GM12891 (cell line): ENCODE measurements at regions not wholly inside any gene's neighbourhood (a gene's known extent, or its start where the extent isn't known, plus 50 kb on each side); places are given as distances from the start of the nearest gene placed in this dataset.

Source experiments
- POLR2A ChIP-seq: IDR thresholded peaks from 2 replicates; pipeline ENCODE4 v1.6.1; 2011; ENCODE audit warnings: low read depth, low read length, control low read depth
- POLR2AphosphoS5 ChIP-seq: IDR thresholded peaks from 2 replicates; pipeline ENCODE4 v1.6.1; 2011; ENCODE audit warnings: low read depth, low read length, control low read depth
- POU2F2 ChIP-seq: IDR thresholded peaks from 2 replicates; pipeline ENCODE4 v1.6.1; 2011; ENCODE audit warnings: low read depth, mild to moderate bottlenecking, control low read depth, low read length, moderate library complexity
- TAF1 ChIP-seq: IDR thresholded peaks from 2 replicates; pipeline ENCODE4 v1.6.1; 2011; ENCODE audit warnings: low read depth, low read length, control low read depth

DNA sequence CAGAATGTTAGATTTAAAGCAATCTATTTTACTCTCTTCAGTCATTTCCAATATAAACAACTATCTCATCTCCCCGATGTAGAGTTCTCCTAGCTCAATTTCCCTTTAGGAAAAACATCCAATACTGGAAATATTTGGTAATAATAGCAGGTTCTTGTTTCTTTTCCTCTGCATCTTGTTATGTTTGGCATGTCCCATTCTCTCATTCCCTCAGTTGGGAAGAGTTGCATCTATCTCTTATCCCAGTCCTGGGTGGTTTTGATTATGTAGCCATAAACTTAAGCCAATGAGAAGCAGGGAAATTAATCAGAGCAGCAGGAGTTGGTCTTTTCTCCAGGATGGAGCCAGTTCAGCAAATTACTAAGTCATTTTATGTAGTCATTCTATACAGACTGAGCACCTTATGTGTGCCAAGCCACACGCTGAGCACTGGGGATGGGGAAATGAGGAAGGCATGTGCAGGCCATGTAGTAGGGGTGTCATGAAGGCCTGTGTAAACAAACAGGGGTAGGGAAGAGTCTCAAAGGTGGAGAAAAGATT, 418.2 kb upstream of the NFIA start:
- TF ChIP-seq POLR2A = no peak
- no peak for TF ChIP-seq POLR2AphosphoS5
- no peak for TF ChIP-seq POU2F2
- TF ChIP-seq TAF1 = no peak
